ENCODE measurements at regions not wholly inside any gene's neighbourhood (a gene's known extent, or its start where the extent isn't known, plus 50 kb on each side); places are given as distances from the start of the nearest gene placed in this dataset.

- Histone ChIP-seq H3F3A (ENCODE audit: low read depth) (no peaks in the 10 kb centered on the region), H3K4me2 (ENCODE audit: low read depth, low read length, poor library complexity, severe bottlenecking) (no peak overlapping the region), H3K36me3 (ENCODE audit: insufficient read depth, low read length) (no peaks in the 10 kb centered on the region), H2AFZ (ENCODE audit: low read length) (no peak overlapping the region), H3K4me1 (ENCODE audit: insufficient read depth, low read length, poor library complexity, severe bottlenecking) (no peaks in the 10 kb centered on the region), H3K9me2 (replicated peaks; ENCODE audit: low read depth, low read length) (no peaks in the 10 kb centered on the region), H3K4me3 (ENCODE audit: low read length, poor library complexity, severe bottlenecking) (no peak overlapping the region), H3K9me3 (ENCODE audit: insufficient read depth, low read depth, low read length) (no peaks in the 10 kb centered on the region), H3K9ac (ENCODE audit: low read depth, low read length, poor library complexity, severe bottlenecking) (no peak overlapping the region), H3K27me3 (ENCODE audit: insufficient read depth, low read length, poor library complexity, severe bottlenecking) (no peaks in the 10 kb centered on the region), H3K79me2 (ENCODE audit: insufficient read depth, low read length) (no peaks in the 10 kb centered on the region), H4K20me1 (ENCODE audit: insufficient read depth, low read length, poor library complexity, severe bottlenecking) (no peaks in the 10 kb centered on the region)
- TF ChIP-seq CTCF (conservative IDR thresholded peaks at IDR 0.05; ENCODE audit: low read length) (no peak), EZH2phosphoT487 (IDR thresholded peaks at IDR 0.05; ENCODE audit: borderline replicate concordance) (no peak)
Measured at GRCh38 chr20:48567145-48567544, 260.7 kb downstream of the PREX1 start.

- no peak overlapping the region for H3K9ac ChIP-seq (ENCODE audit: low read depth, low read length, poor library complexity, severe bottlenecking)
- H3K4me1 ChIP-seq (ENCODE audit: insufficient read depth, low read length, poor library complexity, severe bottlenecking), result no peaks in the 10 kb centered on the region
- no peaks in the 10 kb centered on the region for H3F3A ChIP-seq (ENCODE audit: low read depth)
- no peaks in the 10 kb centered on the region for H3K27me3 ChIP-seq (ENCODE audit: insufficient read depth, low read length, poor library complexity, severe bottlenecking)
- H3K4me2 ChIP-seq (ENCODE audit: low read depth, low read length, poor library complexity, severe bottlenecking), result no peak overlapping the region
- no peaks in the 10 kb centered on the region for H3K9me3 ChIP-seq (ENCODE audit: insufficient read depth, low read depth, low read length)
- no peaks in the 10 kb centered on the region for H4K20me1 ChIP-seq (ENCODE audit: insufficient read depth, low read length, poor library complexity, severe bottlenecking)
- no peak overlapping the region for H3K4me3 ChIP-seq (ENCODE audit: low read length, poor library complexity, severe bottlenecking)
- H3K9me2 ChIP-seq (replicated peaks; ENCODE audit: low read depth, low read length), result no peaks in the 10 kb centered on the region
- H2AFZ ChIP-seq (ENCODE audit: low read length), result no peak overlapping the region
- TF ChIP-seq CTCF (conservative IDR thresholded peaks at IDR 0.05; ENCODE audit: low read length) (no peak), EZH2phosphoT487 (IDR thresholded peaks at IDR 0.05; ENCODE audit: borderline replicate concordance) (no peak)
- H3K36me3 ChIP-seq (ENCODE audit: insufficient read depth, low read length), result no peaks in the 10 kb centered on the region
- no peaks in the 10 kb centered on the region for H3K79me2 ChIP-seq (ENCODE audit: insufficient read depth, low read length)
Measured at GRCh38 chr20:48564982-48565539, 262.7 kb downstream of the PREX1 start.

DNA sequence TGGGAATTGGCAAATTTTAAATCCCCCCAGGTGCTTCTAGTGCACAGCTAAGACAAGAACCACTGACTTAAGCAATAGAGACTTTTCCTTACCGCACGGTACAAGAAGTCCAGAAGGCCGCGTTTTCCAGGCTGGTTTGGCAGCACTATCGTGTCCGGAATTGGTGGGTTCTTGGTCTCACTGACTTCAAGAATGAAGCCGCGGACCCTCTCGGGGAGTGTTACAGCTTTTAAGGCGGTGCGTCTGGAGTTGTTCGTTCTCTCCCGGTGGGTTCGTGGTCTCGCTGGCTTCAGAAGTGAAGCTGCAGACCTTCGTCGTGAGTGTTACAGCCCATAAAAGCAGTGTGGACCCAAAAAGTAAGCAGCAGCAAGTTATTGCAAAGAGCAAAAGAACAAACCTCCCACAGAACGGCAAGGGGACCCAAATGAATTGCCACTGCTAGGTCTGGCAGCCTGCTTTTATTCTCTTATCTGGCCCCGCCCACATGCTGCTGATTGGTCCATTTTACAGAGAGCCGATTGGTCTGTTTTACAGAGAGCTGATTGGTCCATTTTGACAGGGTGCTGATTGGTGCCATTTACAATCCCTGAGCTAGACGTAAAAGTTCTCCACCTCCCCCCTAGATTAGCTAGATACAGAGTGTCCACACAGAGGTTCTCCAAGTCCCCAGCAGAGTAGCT, 264.5 kb downstream of the PREX1 start:
- H3K27me3 ChIP-seq (ENCODE audit: insufficient read depth, low read length, poor library complexity, severe bottlenecking), result no peaks in the 10 kb centered on the region

More for the DNA sequence above, 264.5 kb downstream of the PREX1 start:
- no peaks in the 10 kb centered on the region for H3K4me1 ChIP-seq (ENCODE audit: insufficient read depth, low read length, poor library complexity, severe bottlenecking)
- no peaks in the 10 kb centered on the region for H3F3A ChIP-seq (ENCODE audit: low read depth)
- no peak overlapping the region for H3K4me2 ChIP-seq (ENCODE audit: low read depth, low read length, poor library complexity, severe bottlenecking)
- H3K4me3 ChIP-seq (ENCODE audit: low read length, poor library complexity, severe bottlenecking), result no peak overlapping the region
- TF ChIP-seq CTCF (conservative IDR thresholded peaks at IDR 0.05; ENCODE audit: low read length) (no peak), EZH2phosphoT487 (IDR thresholded peaks at IDR 0.05; ENCODE audit: borderline replicate concordance) (no peak)
- no peaks in the 10 kb centered on the region for H3K9me3 ChIP-seq (ENCODE audit: insufficient read depth, low read depth, low read length)
- H3K36me3 ChIP-seq (ENCODE audit: insufficient read depth, low read length), result no peaks in the 10 kb centered on the region
- no peaks in the 10 kb centered on the region for H4K20me1 ChIP-seq (ENCODE audit: insufficient read depth, low read length, poor library complexity, severe bottlenecking)
- no peak overlapping the region for H3K9ac ChIP-seq (ENCODE audit: low read depth, low read length, poor library complexity, severe bottlenecking)
- H3K9me2 ChIP-seq (replicated peaks; ENCODE audit: low read depth, low read length), result no peaks in the 10 kb centered on the region
- no peak overlapping the region for H2AFZ ChIP-seq (ENCODE audit: low read length)
- H3K79me2 ChIP-seq (ENCODE audit: insufficient read depth, low read length), result no peaks in the 10 kb centered on the region
